GM12864 (cell line): ENCODE measurements at regions not wholly inside any gene's neighbourhood (a gene's known extent, or its start where the extent isn't known, plus 50 kb on each side); places are given as distances from the start of the nearest gene placed in this dataset.
"Not testable (repeated sequence)": the region's sequence is repeated elsewhere in the genome, so short reads cannot be mapped to it uniquely, and the experiment has no call there.

Source experiments
- DNase-seq: peaks from one replicate; pipeline ENCODE4 v3.0.0-alpha.2; 2011; ENCODE audit warnings: low read depth
- H3K4me3 ChIP-seq: 2 replicates; pipeline ENCODE4 v1.5.1; 2011; ENCODE audit warnings: mild to moderate bottlenecking, low read depth, low read length, control low read depth
- TF ChIP-seq, protein P1 (sequence below): IDR thresholded peaks from 2 replicates; pipeline ENCODE4 v1.5.1; 2011; ENCODE audit warnings: low read depth, mild to moderate bottlenecking, moderate library complexity, low read length, control low read depth, inconsistent platforms; ENCODE audit errors: missing control alignments

DNA sequence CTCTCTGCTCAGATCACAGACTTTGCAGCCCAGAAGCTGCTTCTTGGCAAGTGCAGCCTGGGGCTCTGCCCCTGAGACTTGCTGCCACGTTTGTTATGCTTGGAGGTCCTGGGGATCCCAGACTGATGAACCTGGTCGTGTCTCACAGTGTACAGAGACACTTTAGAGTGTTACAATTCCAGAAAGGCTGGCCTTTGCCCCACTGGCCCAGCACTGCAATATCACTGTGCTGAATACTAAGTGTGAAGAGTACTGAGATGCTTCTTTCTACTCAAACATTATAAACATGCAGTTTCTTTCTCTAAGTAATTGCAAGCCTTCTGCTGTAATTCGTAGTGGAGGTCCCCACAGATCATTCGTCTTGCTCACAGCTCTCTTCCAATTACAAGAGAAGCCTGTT, 133.2 kb downstream of the MAP3K21 start:
- DNase-seq, result no peak
- TF ChIP-seq, protein P1, sequence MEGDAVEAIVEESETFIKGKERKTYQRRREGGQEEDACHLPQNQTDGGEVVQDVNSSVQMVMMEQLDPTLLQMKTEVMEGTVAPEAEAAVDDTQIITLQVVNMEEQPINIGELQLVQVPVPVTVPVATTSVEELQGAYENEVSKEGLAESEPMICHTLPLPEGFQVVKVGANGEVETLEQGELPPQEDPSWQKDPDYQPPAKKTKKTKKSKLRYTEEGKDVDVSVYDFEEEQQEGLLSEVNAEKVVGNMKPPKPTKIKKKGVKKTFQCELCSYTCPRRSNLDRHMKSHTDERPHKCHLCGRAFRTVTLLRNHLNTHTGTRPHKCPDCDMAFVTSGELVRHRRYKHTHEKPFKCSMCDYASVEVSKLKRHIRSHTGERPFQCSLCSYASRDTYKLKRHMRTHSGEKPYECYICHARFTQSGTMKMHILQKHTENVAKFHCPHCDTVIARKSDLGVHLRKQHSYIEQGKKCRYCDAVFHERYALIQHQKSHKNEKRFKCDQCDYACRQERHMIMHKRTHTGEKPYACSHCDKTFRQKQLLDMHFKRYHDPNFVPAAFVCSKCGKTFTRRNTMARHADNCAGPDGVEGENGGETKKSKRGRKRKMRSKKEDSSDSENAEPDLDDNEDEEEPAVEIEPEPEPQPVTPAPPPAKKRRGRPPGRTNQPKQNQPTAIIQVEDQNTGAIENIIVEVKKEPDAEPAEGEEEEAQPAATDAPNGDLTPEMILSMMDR, result no peak
- no peak overlapping the region for H3K4me3 ChIP-seq

- no peak overlapping the region for H3K4me3 ChIP-seq
- no peak for DNase-seq
- TF ChIP-seq, protein P1, result no peak
These were observed 134.3 kb downstream of the MAP3K21 start for GRCh38 chr1:233461847-233462246.

- no peak for DNase-seq
- TF ChIP-seq, protein P1, result no peak
- H3K4me3 ChIP-seq, result no peak overlapping the region
These were observed 135.8 kb downstream of the MAP3K21 start for GRCh38 chr1:233463333-233463732.

- DNase-seq, result no peak
- TF ChIP-seq, protein P1, result no peak
- H3K4me3 ChIP-seq, result no peak overlapping the region
These were observed 138.3 kb downstream of the MAP3K21 start for GRCh38 chr1:233465745-233466343.

DNA sequence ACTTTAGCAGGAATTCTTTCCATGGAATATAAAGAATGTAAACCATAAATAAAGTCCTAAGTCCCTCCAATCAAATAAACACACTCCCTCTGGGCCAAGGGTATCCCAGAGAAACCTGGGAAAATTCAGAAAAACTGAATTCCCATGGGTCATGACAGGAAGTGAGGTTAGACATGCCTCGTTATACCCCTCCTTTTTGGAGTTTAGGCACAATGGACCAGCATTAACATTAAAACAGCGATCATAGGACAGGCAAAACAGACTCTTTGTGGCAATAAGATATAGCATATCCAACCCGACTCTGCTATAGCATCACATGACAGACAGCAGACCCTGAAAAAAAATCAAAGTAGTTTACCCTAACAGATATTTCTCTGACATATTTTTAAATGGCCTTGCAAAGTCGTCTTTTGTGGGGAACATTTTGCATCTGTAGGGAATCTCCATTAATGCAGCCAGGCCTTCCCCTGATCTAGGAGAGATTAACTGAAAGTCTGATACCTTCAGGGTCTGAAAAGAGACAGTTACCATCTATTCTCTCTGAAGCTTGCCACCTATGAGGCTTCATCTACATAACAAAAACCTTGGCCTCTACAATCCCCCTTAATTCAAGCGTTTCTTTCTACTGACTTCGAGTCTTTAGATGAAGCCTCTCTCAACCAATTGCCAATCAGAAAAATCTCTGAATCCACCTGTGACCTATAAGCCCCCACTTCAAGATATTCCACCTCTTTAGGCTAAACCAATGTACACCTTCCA, 143.0 kb upstream of the KCNK1 start:
- TF ChIP-seq, protein P1, result no peak
- no peak overlapping the region for H3K4me3 ChIP-seq
- no peak for DNase-seq

DNA sequence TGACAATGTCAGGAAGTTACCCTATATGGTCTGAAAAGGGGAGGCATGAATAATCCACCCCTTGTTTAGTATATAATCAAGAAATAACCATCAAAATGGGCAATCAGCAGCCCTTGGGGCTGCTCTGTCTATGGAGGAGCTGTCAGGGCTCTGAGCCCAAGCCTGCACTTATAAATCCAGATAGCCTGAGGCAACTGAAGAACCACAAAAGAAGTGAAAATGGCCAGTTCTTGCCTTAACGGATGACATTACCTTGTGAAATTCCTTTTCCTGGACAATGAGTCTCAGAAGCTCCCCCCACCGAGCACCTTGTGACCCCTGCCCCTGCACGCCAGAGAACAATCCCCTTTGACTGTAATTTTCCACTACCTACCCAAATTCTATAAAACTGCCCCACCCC, 142.1 kb upstream of the KCNK1 start:
- not testable (repeated sequence) for H3K4me3 ChIP-seq, DNase-seq

DNA sequence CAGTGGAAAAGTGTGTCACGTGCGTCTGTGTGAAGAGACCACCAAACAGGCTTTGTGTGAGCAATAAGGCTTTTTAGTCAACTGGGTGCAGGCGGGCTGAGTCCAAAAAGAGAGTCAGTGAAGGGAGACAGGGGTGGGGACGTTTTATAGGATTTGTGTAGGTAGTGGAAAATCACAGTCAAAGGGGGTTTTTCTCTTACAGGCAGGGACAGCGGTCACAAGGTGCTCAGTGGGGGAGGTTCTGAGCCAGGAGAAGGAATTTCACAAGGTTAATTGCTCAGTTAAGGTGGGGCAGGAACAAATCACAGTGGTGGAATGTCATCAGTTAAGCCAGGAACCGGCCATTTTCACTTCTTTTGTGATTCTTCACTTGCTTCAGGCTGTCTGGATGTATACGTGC, 141.1 kb upstream of the KCNK1 start:
- DNase-seq, H3K4me3 ChIP-seq: not testable (repeated sequence)

DNA sequence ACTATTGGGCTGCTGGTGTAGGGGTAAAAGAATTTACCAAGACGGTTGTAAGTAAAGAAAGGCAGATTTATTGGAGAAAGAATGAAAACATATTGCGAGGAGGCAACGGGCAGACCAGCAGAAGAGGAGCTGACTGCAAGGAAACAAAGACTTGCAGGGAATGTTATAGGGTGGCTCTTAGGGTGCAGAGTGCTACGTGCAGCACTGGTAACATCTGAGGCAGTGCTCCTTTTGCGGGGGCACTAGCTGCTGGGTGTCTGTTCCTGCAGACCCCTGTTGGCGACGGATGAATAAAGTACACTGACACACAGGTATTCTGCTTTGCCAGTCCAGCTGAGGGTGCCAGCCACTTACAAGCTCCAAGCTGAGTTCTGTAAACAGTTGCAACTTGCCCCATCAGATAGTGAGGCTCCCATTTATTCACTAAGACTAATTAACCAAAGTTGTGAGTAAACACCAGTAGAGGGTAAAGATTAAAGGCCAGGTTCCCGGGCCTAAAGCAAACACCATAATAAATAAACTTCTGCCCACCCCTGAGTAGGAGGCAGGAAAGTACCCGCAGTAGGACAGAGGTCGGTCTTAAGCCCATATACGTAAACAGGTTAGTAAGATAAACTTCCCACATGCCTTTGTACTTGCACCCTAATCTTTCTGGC, 140.2 kb upstream of the KCNK1 start:
- no peak overlapping the region for H3K4me3 ChIP-seq
- no peak for DNase-seq
- TF ChIP-seq, protein P1, result no peak
